Kidney (tissue), 13 donors: ENCODE measurements at regions not wholly inside any gene's neighbourhood (a gene's known extent, or its start where the extent isn't known, plus 50 kb on each side); places are given as distances from the start of the nearest gene placed in this dataset.

Source experiments
- DNase-seq, 5 donors: peaks; one replicate each; pipeline ENCODE4 v3.0.0-alpha.2; 2013 to 2020
- FAIRE-seq: peaks from 2 replicates; lab custom pipeline; 2012; peaks lifted over from hg19 to GRCh38; lab: Jason Lieb, UNC
- H3K27ac ChIP-seq, 2 donors: one replicate each; pipeline ENCODE4 v1.7.0; 2013; ENCODE audit warnings: low read depth in 2 of 2, low read length in 2 of 2, inconsistent platforms in 1 of 2
- H3K27me3 ChIP-seq: one replicate; pipeline ENCODE4 v1.7.1; 2013; ENCODE audit warnings: low read length, inconsistent platforms; ENCODE audit not compliant: control insufficient read depth, insufficient read depth
- H3K36me3 ChIP-seq, 3 donors: one replicate each; pipeline versions ENCODE4 v1.7.0 to v1.7.1; 2013; ENCODE audit warnings: low read length in 3 of 3, control low read depth in 1 of 3, inconsistent platforms in 1 of 3; ENCODE audit not compliant: insufficient read depth in 3 of 3, control insufficient read depth in 2 of 3
- H3K4me1 ChIP-seq, 3 donors: one replicate each; pipeline versions ENCODE4 v1.7.0 to v1.7.1; 2013; ENCODE audit warnings: low read length in 3 of 3, inconsistent platforms in 1 of 3, low read depth in 1 of 3; ENCODE audit not compliant: control insufficient read depth in 2 of 3, insufficient read depth in 2 of 3
- H3K4me3 ChIP-seq, 3 donors: one replicate each; pipeline versions ENCODE4 v1.7.0 to v1.8.1; 2013; ENCODE audit warnings: low read length in 3 of 3, control low read depth in 1 of 3, inconsistent platforms in 1 of 3
- H3K9ac ChIP-seq, 3 donors: one replicate each; pipeline versions ENCODE4 v1.7.0 to v1.7.1; 2013; ENCODE audit warnings: low read length in 3 of 3, control low read depth in 1 of 3, inconsistent platforms in 1 of 3
- H3K9me3 ChIP-seq, 3 donors: one replicate each; pipeline versions ENCODE4 v1.7.0 to v1.7.1; 2013; ENCODE audit warnings: low read length in 3 of 3, control low read depth in 1 of 3, inconsistent platforms in 1 of 3; ENCODE audit not compliant: control insufficient read depth in 2 of 3, insufficient read depth in 1 of 3
- intact Hi-C: fragments of 100-400 bp; cut with DNase I; formaldehyde crosslinking; loops from one replicate; pipeline ENCODE4 v1.11.1; 2022
- TF ChIP-seq, protein P1 (sequence below): IDR thresholded peaks from 3 replicates; pipeline ENCODE4 v1.5.1; 2012; ENCODE audit warnings: mild to moderate bottlenecking, moderate library complexity, borderline replicate concordance; ENCODE audit not compliant: insufficient read depth; ENCODE audit errors: extremely low read depth
- donor health status: control.
- donor health status: control.
- donor health status: control.
- donor health status: control.
- donor health status: control.
- donor health status: DM: yes; HTN: yes; CAD: no.
- donor health status: Normal renal cell carcinoma (clear cell type).

DNA sequence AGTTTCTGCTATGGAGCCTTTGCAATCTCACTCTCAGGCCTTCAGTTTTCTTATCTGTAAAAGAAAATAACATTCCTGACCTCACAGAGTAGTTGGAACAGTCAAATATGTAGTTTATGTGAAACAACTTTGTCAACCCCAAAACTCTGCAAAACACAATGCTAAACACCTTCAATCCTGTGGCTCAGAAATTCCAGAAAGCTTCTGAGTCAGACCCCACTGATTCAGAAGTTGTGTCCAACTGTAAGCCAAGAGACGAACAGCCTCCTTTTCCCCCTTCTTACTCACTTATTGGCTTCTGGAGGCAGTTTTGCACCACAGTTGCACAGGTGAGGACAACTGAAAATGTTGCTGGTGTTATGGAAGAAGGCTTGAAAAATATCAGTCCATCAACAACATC, 52.9 kb downstream of the TMSB4Y start:
- FAIRE-seq = no peak
- intact Hi-C loops = no loop called here
- H3K4me3 ChIP-seq = no peak overlapping the region

GRCh38 chrY:13766040-13766439, 62.3 kb downstream of the TMSB4Y start:
- TF ChIP-seq, protein P1, sequence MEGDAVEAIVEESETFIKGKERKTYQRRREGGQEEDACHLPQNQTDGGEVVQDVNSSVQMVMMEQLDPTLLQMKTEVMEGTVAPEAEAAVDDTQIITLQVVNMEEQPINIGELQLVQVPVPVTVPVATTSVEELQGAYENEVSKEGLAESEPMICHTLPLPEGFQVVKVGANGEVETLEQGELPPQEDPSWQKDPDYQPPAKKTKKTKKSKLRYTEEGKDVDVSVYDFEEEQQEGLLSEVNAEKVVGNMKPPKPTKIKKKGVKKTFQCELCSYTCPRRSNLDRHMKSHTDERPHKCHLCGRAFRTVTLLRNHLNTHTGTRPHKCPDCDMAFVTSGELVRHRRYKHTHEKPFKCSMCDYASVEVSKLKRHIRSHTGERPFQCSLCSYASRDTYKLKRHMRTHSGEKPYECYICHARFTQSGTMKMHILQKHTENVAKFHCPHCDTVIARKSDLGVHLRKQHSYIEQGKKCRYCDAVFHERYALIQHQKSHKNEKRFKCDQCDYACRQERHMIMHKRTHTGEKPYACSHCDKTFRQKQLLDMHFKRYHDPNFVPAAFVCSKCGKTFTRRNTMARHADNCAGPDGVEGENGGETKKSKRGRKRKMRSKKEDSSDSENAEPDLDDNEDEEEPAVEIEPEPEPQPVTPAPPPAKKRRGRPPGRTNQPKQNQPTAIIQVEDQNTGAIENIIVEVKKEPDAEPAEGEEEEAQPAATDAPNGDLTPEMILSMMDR = no peak
- no peak overlapping the region for H3K9ac ChIP-seq
- DNase-seq = no peak
- H3K27ac ChIP-seq = no peak overlapping the region
- H3K4me1 ChIP-seq = no peaks in the 10 kb centered on the region
- no peak for FAIRE-seq
- H3K4me3 ChIP-seq = no peak overlapping the region
- no peaks in the 10 kb centered on the region for H3K27me3 ChIP-seq
- intact Hi-C loops = no loop called here
- no peaks in the 10 kb centered on the region for H3K36me3 ChIP-seq
- no peaks in the 10 kb centered on the region for H3K9me3 ChIP-seq

More for the DNA sequence above, 52.9 kb downstream of the TMSB4Y start:
- no peak overlapping the region for H3K27ac ChIP-seq
- H3K27me3 ChIP-seq = no peaks in the 10 kb centered on the region
- H3K9me3 ChIP-seq = no peaks in the 10 kb centered on the region
- no peak overlapping the region for H3K9ac ChIP-seq
- TF ChIP-seq, protein P1 = no peak
- DNase-seq = no peak
- H3K4me1 ChIP-seq = no peaks in the 10 kb centered on the region
- no peaks in the 10 kb centered on the region for H3K36me3 ChIP-seq

DNA sequence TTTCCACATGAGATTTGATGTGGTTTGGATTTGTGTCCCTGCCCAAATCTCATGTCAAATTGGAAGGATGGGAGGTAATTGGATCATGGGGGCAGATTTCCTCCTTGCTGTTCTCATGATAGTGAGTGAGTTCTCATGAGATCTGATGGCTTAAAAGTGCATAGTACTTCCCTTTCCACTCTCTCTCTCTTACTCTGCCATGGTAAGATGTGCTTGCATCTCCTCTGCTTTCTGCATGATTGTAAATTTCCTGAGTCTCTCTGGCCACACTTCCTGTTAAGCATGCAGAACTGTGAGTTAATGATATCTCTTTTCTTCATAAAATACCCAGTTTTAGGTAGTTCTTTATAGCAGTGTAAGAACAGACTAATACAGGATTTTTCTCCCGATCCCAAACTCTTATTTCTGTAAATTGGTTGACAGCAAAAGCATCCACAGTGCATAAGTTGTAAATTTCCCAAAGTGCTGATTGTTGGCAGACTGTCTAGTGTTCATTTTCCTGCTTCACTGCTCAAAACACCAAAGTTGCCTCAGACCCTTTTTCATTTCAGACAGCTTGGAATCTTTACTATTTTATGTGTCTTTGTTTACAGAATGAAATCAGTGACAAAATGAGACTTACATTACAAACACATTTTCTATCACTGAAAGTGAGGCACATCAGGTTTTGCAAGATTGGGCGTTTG, 86.6 kb downstream of the TMSB4Y start:
- FAIRE-seq = no peak

More for the DNA sequence above, 86.6 kb downstream of the TMSB4Y start:
- H3K4me1 ChIP-seq = no peaks in the 10 kb centered on the region
- H3K9ac ChIP-seq = no peak overlapping the region
- no peak overlapping the region for H3K27ac ChIP-seq
- no peaks in the 10 kb centered on the region for H3K27me3 ChIP-seq
- no peaks in the 10 kb centered on the region for H3K36me3 ChIP-seq
- DNase-seq = peak in 1 of 5 donors; percentile 2
- no peak overlapping the region for H3K4me3 ChIP-seq
- intact Hi-C loops = no loop called here
- no peaks in the 10 kb centered on the region for H3K9me3 ChIP-seq
- TF ChIP-seq, protein P1 = no peak
